Astrocyte (in vitro differentiated cells and primary cell): ENCODE measurements at regions not wholly inside any gene's neighbourhood (a gene's known extent, or its start where the extent isn't known, plus 50 kb on each side); places are given as distances from the start of the nearest gene placed in this dataset.

Experiments
- DNase-seq: peaks from one replicate; pipeline ENCODE4 v3.0.0-alpha.2; 2010; ENCODE audit warnings: low read depth
- FAIRE-seq: peaks from 2 replicates; lab custom pipeline; 2011; peaks lifted over from hg19 to GRCh38; lab: Jason Lieb, UNC
- H2AFZ ChIP-seq: 2 replicates; pipeline ENCODE4 v1.6.0; 2012; ENCODE audit warnings: low read depth, low read length, inconsistent platforms
- H3K27ac ChIP-seq: 2 replicates; pipeline ENCODE4 v1.5.1; 2011; ENCODE audit warnings: low read depth, low read length, inconsistent platforms
- H3K27me3 ChIP-seq: 2 replicates; pipeline ENCODE4 v1.6.0; 2011; ENCODE audit warnings: low read length, inconsistent platforms; ENCODE audit not compliant: insufficient read depth
- H3K36me3 ChIP-seq: 2 replicates; pipeline ENCODE4 v1.5.1; 2011; ENCODE audit warnings: low read length, inconsistent platforms; ENCODE audit not compliant: insufficient read depth
- H3K4me1 ChIP-seq: 2 replicates; pipeline ENCODE4 v1.5.1; 2011; ENCODE audit warnings: low read length, inconsistent platforms; ENCODE audit not compliant: insufficient read depth
- H3K4me2 ChIP-seq: 2 replicates; pipeline ENCODE4 v1.6.0; 2012; ENCODE audit warnings: low read length, inconsistent platforms
- H3K4me3 ChIP-seq: 2 replicates; pipeline ENCODE4 v1.5.1; 2011; ENCODE audit warnings: low read depth, mild to moderate bottlenecking, low read length, inconsistent platforms; ENCODE audit not compliant: insufficient read depth
- H3K79me2 ChIP-seq: 2 replicates; pipeline ENCODE4 v1.6.0; 2012; ENCODE audit warnings: mild to moderate bottlenecking, low read length, inconsistent platforms; ENCODE audit not compliant: insufficient read depth
- H3K9ac ChIP-seq: 2 replicates; pipeline ENCODE4 v1.6.0; 2012; ENCODE audit warnings: mild to moderate bottlenecking, low read length, inconsistent platforms
- H3K9me3 ChIP-seq: 2 replicates; pipeline ENCODE4 v1.5.1; 2012; ENCODE audit warnings: low read depth, mild to moderate bottlenecking, low read length, inconsistent platforms; ENCODE audit not compliant: insufficient read depth
- H4K20me1 ChIP-seq: 2 replicates; pipeline ENCODE4 v1.6.0; 2012; ENCODE audit warnings: low read length, inconsistent platforms; ENCODE audit not compliant: insufficient read depth
- H3K27ac Mint-ChIP-seq: one replicate; pipeline ENCODE4 v1.8.0; 2021; ENCODE audit warnings: mild to moderate bottlenecking, mixed read lengths; ENCODE audit not compliant: unreplicated experiment
- H3K27me3 Mint-ChIP-seq: one replicate; pipeline ENCODE4 v1.8.0; 2021; ENCODE audit warnings: low read depth, mixed read lengths; ENCODE audit not compliant: unreplicated experiment
- H3K36me3 Mint-ChIP-seq: one replicate; pipeline ENCODE4 v1.8.0; 2021; ENCODE audit warnings: low read depth, mixed read lengths; ENCODE audit not compliant: unreplicated experiment
- H3K4me1 Mint-ChIP-seq: one replicate; pipeline ENCODE4 v1.8.0; 2021; ENCODE audit warnings: low read depth, mixed read lengths; ENCODE audit not compliant: unreplicated experiment
- H3K4me3 Mint-ChIP-seq: one replicate; pipeline ENCODE4 v1.8.0; 2021; ENCODE audit warnings: mild to moderate bottlenecking, moderate library complexity, mixed read lengths; ENCODE audit not compliant: unreplicated experiment
- H3K9me3 Mint-ChIP-seq: one replicate; pipeline ENCODE4 v1.8.0; 2021; ENCODE audit warnings: mild to moderate bottlenecking, mixed read lengths; ENCODE audit not compliant: unreplicated experiment
- EZH2 ChIP-seq: IDR thresholded peaks from 2 replicates; pipeline ENCODE4 v1.6.1; 2012; ENCODE audit warnings: mild to moderate bottlenecking, low read length, inconsistent platforms; ENCODE audit not compliant: insufficient read depth
- TF ChIP-seq, protein P1 (sequence below): IDR thresholded peaks from 2 replicates; pipeline ENCODE4 v1.5.1; 2011; ENCODE audit warnings: low read depth, mild to moderate bottlenecking, inconsistent platforms, low read length, moderate library complexity; ENCODE audit not compliant: insufficient read depth

DNA sequence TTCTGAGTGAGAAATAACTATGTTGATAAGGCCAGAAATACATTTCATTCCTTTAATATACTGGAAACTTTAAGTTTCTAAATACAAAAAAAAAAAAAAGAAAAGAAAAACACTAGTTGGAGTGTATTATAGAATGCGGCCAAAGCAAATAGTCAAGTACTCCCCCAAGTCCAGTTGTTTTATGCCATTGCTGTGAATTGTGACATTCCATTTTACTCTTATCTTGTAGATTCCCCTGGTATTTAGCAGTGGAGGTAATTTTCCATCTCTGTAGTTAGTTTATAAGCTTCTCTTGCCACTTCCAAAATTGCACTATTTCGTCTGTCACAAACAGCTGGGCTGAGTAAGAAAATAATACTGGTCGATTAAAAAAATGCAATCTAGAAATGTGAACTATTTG lies 426.0 kb downstream of the PCDH18 start:
- no peak overlapping the region for H3K4me3 Mint-ChIP-seq
- Histone ChIP-seq H3K4me2 (no peak overlapping the region), H2AFZ (no peak overlapping the region), H3K9me3 (no peaks in the 10 kb centered on the region), H3K79me2 (no peaks in the 10 kb centered on the region), H3K36me3 (no peaks in the 10 kb centered on the region), H3K4me1 (no peaks in the 10 kb centered on the region), H3K27me3 (no peaks in the 10 kb centered on the region), H3K27ac (no peak overlapping the region), H4K20me1 (no peaks in the 10 kb centered on the region), H3K4me3 (no peak overlapping the region), H3K9ac (no peak overlapping the region)
- H3K4me1 Mint-ChIP-seq: no peaks in the 10 kb centered on the region
- no peaks in the 10 kb centered on the region for H3K9me3 Mint-ChIP-seq
- TF ChIP-seq EZH2: no peak
- TF ChIP-seq, protein P1, sequence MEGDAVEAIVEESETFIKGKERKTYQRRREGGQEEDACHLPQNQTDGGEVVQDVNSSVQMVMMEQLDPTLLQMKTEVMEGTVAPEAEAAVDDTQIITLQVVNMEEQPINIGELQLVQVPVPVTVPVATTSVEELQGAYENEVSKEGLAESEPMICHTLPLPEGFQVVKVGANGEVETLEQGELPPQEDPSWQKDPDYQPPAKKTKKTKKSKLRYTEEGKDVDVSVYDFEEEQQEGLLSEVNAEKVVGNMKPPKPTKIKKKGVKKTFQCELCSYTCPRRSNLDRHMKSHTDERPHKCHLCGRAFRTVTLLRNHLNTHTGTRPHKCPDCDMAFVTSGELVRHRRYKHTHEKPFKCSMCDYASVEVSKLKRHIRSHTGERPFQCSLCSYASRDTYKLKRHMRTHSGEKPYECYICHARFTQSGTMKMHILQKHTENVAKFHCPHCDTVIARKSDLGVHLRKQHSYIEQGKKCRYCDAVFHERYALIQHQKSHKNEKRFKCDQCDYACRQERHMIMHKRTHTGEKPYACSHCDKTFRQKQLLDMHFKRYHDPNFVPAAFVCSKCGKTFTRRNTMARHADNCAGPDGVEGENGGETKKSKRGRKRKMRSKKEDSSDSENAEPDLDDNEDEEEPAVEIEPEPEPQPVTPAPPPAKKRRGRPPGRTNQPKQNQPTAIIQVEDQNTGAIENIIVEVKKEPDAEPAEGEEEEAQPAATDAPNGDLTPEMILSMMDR: no peak
- no peaks in the 10 kb centered on the region for H3K27me3 Mint-ChIP-seq
- H3K36me3 Mint-ChIP-seq: no peaks in the 10 kb centered on the region
- no peak for DNase-seq
- no peak overlapping the region for H3K27ac Mint-ChIP-seq
- no peak for FAIRE-seq

DNA sequence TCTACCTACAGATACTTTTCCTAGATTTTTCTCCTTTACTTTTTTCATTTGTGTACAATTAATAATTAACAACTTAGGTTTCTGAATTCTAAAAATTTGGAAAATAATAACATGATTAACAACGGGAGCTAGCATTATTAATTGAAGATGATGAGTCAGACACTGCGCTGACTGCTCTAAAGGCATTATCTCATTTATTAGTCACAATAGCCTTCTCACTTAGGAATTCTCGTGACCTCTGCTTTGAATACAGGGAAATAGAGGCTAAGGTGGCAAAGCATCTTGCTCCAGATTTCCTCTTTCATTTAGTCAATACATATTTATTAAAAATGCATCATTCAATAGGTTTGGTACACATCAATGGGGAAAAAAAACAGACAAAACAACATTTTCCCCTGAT lies 441.3 kb downstream of the PCDH18 start:
- Mint-ChIP-seq H3K4me3 (no peak overlapping the region), H3K9me3 (no peaks in the 10 kb centered on the region), H3K4me1 (no peaks in the 10 kb centered on the region), H3K27me3 (no peaks in the 10 kb centered on the region), H3K36me3 (no peaks in the 10 kb centered on the region), H3K27ac (no peak overlapping the region)
- DNase-seq: no peak
- no peak overlapping the region for H2AFZ ChIP-seq
- no peaks in the 10 kb centered on the region for H4K20me1 ChIP-seq
- no peak overlapping the region for H3K4me2 ChIP-seq
- no peaks in the 10 kb centered on the region for H3K27me3 ChIP-seq
- no peaks in the 10 kb centered on the region for H3K4me1 ChIP-seq
- H3K9me3 ChIP-seq: no peaks in the 10 kb centered on the region
- no peak overlapping the region for H3K27ac ChIP-seq
- no peaks in the 10 kb centered on the region for H3K36me3 ChIP-seq
- no peak for FAIRE-seq
- no peaks in the 10 kb centered on the region for H3K79me2 ChIP-seq
- TF ChIP-seq, protein P1: no peak
- no peak for TF ChIP-seq EZH2
- no peak overlapping the region for H3K4me3 ChIP-seq
- H3K9ac ChIP-seq: no peak overlapping the region

DNA sequence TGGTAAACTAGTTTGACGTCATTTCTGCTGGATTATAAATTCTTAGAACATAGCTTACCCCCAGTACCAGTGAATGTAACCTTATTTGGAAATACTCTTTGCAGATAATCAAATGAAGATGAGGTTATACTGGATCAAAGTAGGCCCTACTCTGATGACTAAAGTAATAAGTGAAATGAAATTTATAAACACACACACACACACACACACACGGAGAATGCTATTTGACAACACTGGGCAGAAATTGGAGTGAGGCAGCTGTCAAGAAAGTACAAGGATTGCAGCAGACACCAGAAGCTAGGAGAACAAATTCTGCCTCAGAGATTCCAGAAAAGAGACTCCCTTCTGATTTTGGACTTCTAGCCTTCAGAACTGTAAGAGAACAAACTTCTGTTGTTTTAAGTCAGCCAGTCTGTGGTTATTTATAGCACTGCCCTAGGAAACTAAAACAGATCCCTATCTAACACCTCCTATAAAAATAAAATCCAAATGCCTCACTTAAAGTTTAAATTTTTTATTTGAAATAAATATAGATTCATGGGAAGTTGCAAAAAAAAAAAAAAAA lies 448.6 kb downstream of the PCDH18 start:
- FAIRE-seq: no peak
- no peaks in the 10 kb centered on the region for H3K36me3 Mint-ChIP-seq

More for the DNA sequence above, 448.6 kb downstream of the PCDH18 start:
- H3K4me3 ChIP-seq: no peak overlapping the region
- no peak overlapping the region for H3K4me2 ChIP-seq
- no peak overlapping the region for H2AFZ ChIP-seq
- no peaks in the 10 kb centered on the region for H3K27me3 ChIP-seq
- H3K9me3 Mint-ChIP-seq: no peaks in the 10 kb centered on the region
- no peaks in the 10 kb centered on the region for H3K4me1 ChIP-seq
- peak overlapping the region; percentile 34 for H3K27ac Mint-ChIP-seq
- H3K9ac ChIP-seq: no peak overlapping the region
- no peaks in the 10 kb centered on the region for H4K20me1 ChIP-seq
- H3K9me3 ChIP-seq: no peaks in the 10 kb centered on the region
- peaks cover 4% of the 10 kb centered on the region for H3K4me1 Mint-ChIP-seq
- no peak overlapping the region for H3K4me3 Mint-ChIP-seq
- H3K27ac ChIP-seq: no peak overlapping the region
- H3K79me2 ChIP-seq: no peaks in the 10 kb centered on the region
- TF ChIP-seq EZH2: no peak
- TF ChIP-seq, protein P1: no peak
- H3K36me3 ChIP-seq: no peaks in the 10 kb centered on the region
- DNase-seq: no peak
- no peaks in the 10 kb centered on the region for H3K27me3 Mint-ChIP-seq
